Adipocyte (in vitro differentiated cells): ENCODE measurements at regions not wholly inside any gene's neighbourhood (a gene's known extent, or its start where the extent isn't known, plus 50 kb on each side); places are given as distances from the start of the nearest gene placed in this dataset.

Source experiments
- DNase-seq: peaks from one replicate; pipeline ENCODE4 v3.0.0-alpha.2; 2015; ENCODE audit warnings: low read depth
- H3K27me3 ChIP-seq: replicated peaks from 2 replicates; pipeline ENCODE4 v1.7.0; 2013; ENCODE audit warnings: mild to moderate bottlenecking, low read length, moderate library complexity; ENCODE audit not compliant: control insufficient read depth, insufficient read depth
- H3K36me3 ChIP-seq: 2 replicates; pipeline ENCODE4 v1.7.0; 2013; ENCODE audit warnings: low read length, mild to moderate bottlenecking, moderate library complexity; ENCODE audit not compliant: control insufficient read depth, insufficient read depth, severe bottlenecking
- H3K4me1 ChIP-seq: 2 replicates; pipeline ENCODE4 v1.7.0; 2013; ENCODE audit warnings: mild to moderate bottlenecking, low read length, moderate library complexity; ENCODE audit not compliant: control insufficient read depth, insufficient read depth
- H3K4me3 ChIP-seq: 2 replicates; pipeline ENCODE4 v1.7.0; 2013; ENCODE audit warnings: mild to moderate bottlenecking, low read length, moderate library complexity
- H3K9ac ChIP-seq: 2 replicates; pipeline ENCODE4 v1.7.0; 2013; ENCODE audit warnings: mild to moderate bottlenecking, low read length, moderate library complexity
- H3K9me3 ChIP-seq: 2 replicates; pipeline ENCODE4 v1.7.0; 2013; ENCODE audit warnings: mild to moderate bottlenecking, low read length, moderate library complexity; ENCODE audit not compliant: control insufficient read depth

DNA sequence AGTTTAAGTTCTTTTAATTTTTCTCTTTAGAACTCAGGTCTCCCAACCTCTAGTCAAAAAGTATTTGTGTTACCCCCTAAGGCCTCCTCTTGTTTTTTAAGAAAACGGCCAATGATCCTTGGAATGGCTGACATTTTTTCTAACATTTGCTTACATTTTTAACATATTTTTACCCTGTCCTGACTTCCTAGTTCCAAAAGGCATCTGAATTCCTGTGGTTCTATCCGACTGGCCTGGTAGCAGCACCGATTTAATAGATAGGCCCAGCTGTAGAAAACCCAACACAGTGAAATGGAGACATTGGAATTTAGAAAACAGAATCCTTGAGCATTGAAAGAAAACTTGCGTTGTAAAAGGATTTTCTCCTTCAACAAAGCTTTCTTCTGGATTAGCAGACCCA lies 134.7 kb upstream of the GSC start:
- Histone ChIP-seq H3K4me3 (peak overlapping the region; percentile 24), H3K27me3 (no peaks in the 10 kb centered on the region), H3K36me3 (no peaks in the 10 kb centered on the region), H3K9ac (peak overlapping the region; percentile 24), H3K9me3 (no peaks in the 10 kb centered on the region), H3K4me1 (peaks cover 29% of the 10 kb centered on the region)
- DNase-seq = peak; percentile 84

DNA sequence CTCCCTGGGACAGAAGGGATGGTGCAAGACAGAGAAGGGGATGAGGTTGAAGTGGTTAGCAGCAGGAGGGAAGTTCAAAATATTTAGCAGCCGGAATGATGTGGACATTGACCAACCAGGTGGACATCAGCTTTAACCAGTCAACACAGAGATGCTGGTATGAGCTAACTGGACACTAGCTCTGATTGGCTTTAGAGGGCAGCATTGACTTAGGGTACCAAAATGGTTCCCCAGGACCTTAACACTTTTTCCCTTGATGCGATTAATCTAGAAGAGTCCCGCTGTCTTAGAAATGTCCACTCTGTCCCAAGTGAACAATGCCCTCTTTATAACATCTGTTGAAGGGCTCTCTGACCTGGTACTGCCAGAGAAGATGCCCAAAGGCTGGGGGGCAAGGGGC lies 134.0 kb upstream of the GSC start:
- no peak for DNase-seq
- peaks cover 29% of the 10 kb centered on the region for H3K4me1 ChIP-seq
- no peaks in the 10 kb centered on the region for H3K36me3 ChIP-seq
- H3K9me3 ChIP-seq = no peaks in the 10 kb centered on the region
- no peak overlapping the region for H3K4me3 ChIP-seq
- no peaks in the 10 kb centered on the region for H3K27me3 ChIP-seq
- H3K9ac ChIP-seq = no peak overlapping the region

GRCh38 chr14:94903338-94903737 lies 133.4 kb upstream of the GSC start:
- Histone ChIP-seq H3K36me3 (no peaks in the 10 kb centered on the region), H3K4me1 (peaks cover 29% of the 10 kb centered on the region), H3K27me3 (no peaks in the 10 kb centered on the region), H3K9ac (no peak overlapping the region), H3K4me3 (no peak overlapping the region), H3K9me3 (no peaks in the 10 kb centered on the region)
- no peak for DNase-seq

GRCh38 chr14:94897561-94897960 lies 127.6 kb upstream of the GSC start:
- peak; percentile 23 for DNase-seq
- no peaks in the 10 kb centered on the region for H3K36me3 ChIP-seq
- no peak overlapping the region for H3K4me3 ChIP-seq
- H3K9ac ChIP-seq = no peak overlapping the region
- H3K9me3 ChIP-seq = peaks cover 21% of the 10 kb centered on the region
- H3K4me1 ChIP-seq = peaks cover 21% of the 10 kb centered on the region
- H3K27me3 ChIP-seq = peaks cover 9% of the 10 kb centered on the region

GRCh38 chr14:94897082-94897481 lies 127.2 kb upstream of the GSC start:
- H3K9ac ChIP-seq = peak overlapping the region; percentile 81
- peaks cover 9% of the 10 kb centered on the region for H3K27me3 ChIP-seq
- H3K4me3 ChIP-seq = peak overlapping the region; percentile 49
- H3K9me3 ChIP-seq = peaks cover 21% of the 10 kb centered on the region
- H3K36me3 ChIP-seq = no peaks in the 10 kb centered on the region
- peak; percentile 67 for DNase-seq
- H3K4me1 ChIP-seq = peaks cover 21% of the 10 kb centered on the region

DNA sequence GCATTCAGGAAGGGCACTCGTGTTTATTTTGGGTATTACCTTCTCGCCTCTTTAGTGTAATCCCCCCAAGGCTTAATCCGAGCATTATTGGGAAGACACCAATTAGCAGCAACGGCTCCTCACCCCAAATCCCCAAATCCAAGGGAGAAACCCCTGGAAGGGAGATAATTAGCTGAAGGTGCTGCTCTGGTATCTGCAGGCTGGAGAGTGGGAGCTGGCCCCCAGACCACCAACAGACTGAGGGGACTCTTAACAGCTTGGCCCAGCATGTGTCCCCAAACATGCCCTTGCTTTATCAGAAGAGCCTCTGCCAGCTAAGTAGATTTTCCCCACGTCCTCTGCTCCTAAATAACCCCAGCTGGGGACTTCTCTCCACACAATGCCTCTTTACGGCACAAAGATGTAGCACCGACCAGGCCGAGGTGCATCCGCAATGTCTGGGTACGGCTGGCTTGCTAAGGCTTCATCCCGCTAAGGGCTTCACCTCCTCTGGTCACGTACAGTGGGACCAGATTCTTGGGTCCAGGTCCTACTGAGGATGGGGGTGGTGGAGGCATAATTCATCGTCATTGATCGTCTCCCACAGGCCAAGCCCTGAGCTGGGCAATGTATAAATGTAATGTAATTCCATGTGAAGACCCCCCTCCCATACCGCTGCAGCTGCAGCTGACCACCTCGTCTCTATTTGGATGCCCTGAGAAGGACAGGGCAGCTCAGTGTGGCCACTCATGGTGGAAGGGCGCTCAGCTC lies 123.7 kb upstream of the GSC start:
- H3K4me3 ChIP-seq = no peak overlapping the region
- H3K27me3 ChIP-seq = peaks cover 12% of the 10 kb centered on the region
- peaks cover 27% of the 10 kb centered on the region for H3K4me1 ChIP-seq
- no peaks in the 10 kb centered on the region for H3K36me3 ChIP-seq
- no peak overlapping the region for H3K9ac ChIP-seq
- no peak for DNase-seq
- H3K9me3 ChIP-seq = peaks cover 21% of the 10 kb centered on the region

DNA sequence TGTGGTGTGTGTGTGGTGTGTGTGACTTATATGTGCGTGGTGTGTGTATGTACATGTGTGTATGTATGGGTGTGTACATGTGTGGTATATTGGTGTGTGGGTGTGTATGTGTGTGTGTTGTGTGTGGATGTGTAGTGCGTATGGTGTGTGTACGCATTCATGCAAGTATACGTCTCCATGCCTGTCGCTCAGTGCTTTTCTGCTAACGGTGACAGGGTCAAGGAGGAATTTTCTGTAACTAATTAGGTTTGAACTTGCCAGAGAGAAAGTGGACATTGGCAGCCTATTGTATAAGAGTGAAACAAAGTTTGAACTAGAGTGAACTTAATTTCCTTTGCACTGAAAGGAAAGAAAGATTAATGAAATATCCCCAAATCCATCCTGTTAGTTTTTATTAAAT lies 120.9 kb upstream of the GSC start:
- H3K27me3 ChIP-seq = peaks cover 28% of the 10 kb centered on the region
- no peak overlapping the region for H3K9ac ChIP-seq
- no peak overlapping the region for H3K4me3 ChIP-seq
- H3K4me1 ChIP-seq = peaks cover 9% of the 10 kb centered on the region
- no peaks in the 10 kb centered on the region for H3K36me3 ChIP-seq
- peaks cover 14% of the 10 kb centered on the region for H3K9me3 ChIP-seq
- DNase-seq = no peak

GRCh38 chr14:94889520-94890312 lies 119.8 kb upstream of the GSC start:
- no peak overlapping the region for H3K9ac ChIP-seq
- no peaks in the 10 kb centered on the region for H3K36me3 ChIP-seq
- peaks cover 36% of the 10 kb centered on the region for H3K27me3 ChIP-seq
- H3K4me1 ChIP-seq = peaks cover 9% of the 10 kb centered on the region
- DNase-seq = no peak
- peaks cover 3% of the 10 kb centered on the region for H3K9me3 ChIP-seq
- H3K4me3 ChIP-seq = no peak overlapping the region

DNA sequence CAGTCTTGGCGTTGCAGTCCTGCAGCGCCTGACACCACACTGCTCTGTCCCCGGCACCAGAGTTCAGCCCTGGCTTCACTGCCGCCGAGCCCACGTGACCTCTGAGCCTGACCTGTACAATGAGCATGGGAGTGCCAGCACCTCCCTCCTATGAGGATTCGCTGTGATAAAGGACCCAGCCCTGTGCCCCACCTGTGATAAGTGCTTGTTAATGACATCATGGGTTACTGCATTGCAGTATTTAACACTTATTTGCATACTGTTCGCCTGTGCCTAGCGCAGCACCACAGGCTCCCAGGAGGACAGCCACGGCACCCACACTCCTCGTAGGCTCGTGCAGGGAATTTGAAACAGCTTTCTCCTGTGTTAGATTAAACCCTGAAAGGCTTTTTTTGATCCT lies 118.2 kb upstream of the GSC start:
- no peaks in the 10 kb centered on the region for H3K36me3 ChIP-seq
- H3K9me3 ChIP-seq = no peaks in the 10 kb centered on the region
- H3K4me3 ChIP-seq = no peak overlapping the region
- H3K9ac ChIP-seq = no peak overlapping the region
- no peak for DNase-seq
- peaks cover 9% of the 10 kb centered on the region for H3K4me1 ChIP-seq
- peaks cover 28% of the 10 kb centered on the region for H3K27me3 ChIP-seq

- peaks cover 28% of the 10 kb centered on the region for H3K27me3 ChIP-seq
- peaks cover 6% of the 10 kb centered on the region for H3K4me1 ChIP-seq
- no peak overlapping the region for H3K9ac ChIP-seq
- peaks cover 1% of the 10 kb centered on the region for H3K9me3 ChIP-seq
- no peak for DNase-seq
- H3K36me3 ChIP-seq = no peaks in the 10 kb centered on the region
- H3K4me3 ChIP-seq = no peak overlapping the region
These were observed 117.7 kb upstream of the GSC start for GRCh38 chr14:94887591-94887990.

DNA sequence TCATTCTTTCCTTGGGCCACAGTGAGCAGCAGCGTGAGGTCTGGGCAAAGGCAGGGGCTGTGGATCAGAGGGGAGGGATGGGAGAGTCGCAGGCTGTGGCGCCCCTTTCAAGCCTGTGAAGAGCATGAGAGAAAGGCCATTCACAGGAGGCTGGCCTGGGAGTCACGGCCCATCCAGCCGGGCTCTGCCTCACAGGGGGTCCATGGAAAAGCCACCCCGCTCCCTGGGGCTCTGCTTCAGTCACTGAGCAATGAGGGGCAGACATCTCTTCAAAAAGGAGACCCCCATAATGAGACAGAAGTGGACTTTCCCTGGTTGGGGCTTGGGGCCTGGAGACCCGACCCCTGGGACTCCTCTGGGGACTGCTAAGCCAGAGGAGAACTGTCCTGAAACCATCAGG lies 117.0 kb upstream of the GSC start:
- no peak for DNase-seq
- no peaks in the 10 kb centered on the region for H3K36me3 ChIP-seq
- no peak overlapping the region for H3K4me3 ChIP-seq
- H3K9ac ChIP-seq = no peak overlapping the region
- peaks cover 6% of the 10 kb centered on the region for H3K4me1 ChIP-seq
- H3K27me3 ChIP-seq = peaks cover 28% of the 10 kb centered on the region
- peaks cover 5% of the 10 kb centered on the region for H3K9me3 ChIP-seq
